SKM-1 (cell line): ENCODE measurements at regions not wholly inside any gene's neighbourhood (a gene's known extent, or its start where the extent isn't known, plus 50 kb on each side); places are given as distances from the start of the nearest gene placed in this dataset.
"Not testable (repeated sequence)": the region's sequence is repeated elsewhere in the genome, so short reads cannot be mapped to it uniquely, and the experiment has no call there.

ENCODE experiments used
- DNase-seq: peaks from one replicate; lab custom pipeline; 2025; ENCODE audit not compliant: unreplicated experiment; lab: John Stamatoyannopoulos, UW

DNA sequence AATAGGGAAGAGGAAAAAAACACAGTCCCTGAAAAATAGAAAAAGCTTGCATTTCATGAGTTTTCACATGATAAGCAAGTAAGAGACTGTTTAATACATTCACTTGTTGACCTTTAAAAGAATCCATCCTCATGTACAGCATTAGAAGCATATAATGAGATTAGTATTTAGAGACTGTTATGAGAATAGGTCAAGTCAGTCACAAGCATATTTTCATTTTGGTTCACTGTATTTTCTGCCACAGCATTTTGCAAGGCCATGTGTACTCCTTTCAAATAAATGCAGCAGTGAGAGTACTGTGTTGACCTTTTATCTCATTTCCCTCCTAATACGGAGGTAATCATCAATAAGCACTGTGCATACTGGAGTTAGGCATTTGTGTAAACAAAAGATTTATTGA, 162.2 kb upstream of the SETMAR start:
- no peak for DNase-seq

DNA sequence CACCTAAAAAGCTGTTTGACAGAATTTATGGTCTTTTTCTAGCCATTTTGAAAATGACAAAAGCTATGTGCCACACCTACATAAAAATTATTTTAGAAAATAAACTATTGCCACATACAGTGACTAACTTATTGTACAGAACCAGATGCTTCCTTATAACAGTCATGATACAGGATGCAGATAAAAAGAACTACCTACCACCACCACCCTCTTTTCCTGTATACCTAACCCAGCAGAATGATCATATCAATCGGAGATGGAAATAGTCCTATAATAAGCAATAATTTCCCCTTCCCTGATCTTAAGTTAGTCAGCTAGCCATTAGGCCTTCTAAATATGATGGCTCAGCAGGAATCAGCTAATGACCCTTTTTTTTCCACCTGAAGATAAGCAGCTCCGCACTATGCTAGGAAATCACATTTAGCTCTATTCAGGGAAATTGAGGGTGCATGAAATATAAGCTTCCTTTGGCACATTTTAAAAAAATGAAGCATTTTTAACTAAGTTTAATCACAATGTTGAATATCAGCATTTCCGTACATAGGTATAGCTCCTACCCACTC, 155.5 kb upstream of the SETMAR start:
- no peak for DNase-seq

DNA sequence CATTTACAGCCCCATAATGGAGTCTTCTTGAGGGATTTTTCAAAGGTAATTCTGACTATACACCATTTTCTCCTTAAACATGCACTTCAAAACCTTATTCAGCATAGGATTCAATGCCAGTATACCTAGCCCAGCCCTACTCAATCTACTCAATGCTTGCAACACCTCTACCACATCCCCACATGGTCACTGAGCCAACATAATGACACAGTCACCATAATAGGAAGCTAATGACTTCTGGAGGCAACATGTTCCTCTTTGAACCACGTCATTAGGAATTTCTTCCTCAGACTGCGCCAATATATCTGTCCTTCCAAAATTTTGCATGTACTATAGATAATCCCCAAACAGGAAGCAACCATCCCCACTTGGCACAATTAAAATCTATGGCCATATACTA, 153.9 kb upstream of the SETMAR start:
- no peak for DNase-seq

DNA sequence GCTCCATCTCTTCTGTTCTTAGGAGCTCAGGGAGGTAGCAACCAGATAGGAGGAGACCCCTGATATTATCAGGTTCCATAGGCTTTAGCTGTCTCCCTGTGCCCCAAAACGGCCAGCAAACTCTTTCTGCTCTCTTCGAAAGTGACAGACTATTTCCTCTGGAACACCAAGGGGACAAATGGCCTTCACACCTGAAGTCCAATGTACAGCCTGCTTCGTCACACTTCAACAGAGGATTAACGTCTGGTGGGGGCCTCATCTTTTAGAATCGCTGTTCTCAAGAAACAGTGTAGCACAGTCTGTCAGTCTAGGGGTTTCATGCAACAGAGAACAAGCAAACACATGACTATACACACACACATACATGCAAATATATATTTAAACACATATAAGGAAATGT, 152.4 kb upstream of the SETMAR start:
- no peak for DNase-seq

DNA sequence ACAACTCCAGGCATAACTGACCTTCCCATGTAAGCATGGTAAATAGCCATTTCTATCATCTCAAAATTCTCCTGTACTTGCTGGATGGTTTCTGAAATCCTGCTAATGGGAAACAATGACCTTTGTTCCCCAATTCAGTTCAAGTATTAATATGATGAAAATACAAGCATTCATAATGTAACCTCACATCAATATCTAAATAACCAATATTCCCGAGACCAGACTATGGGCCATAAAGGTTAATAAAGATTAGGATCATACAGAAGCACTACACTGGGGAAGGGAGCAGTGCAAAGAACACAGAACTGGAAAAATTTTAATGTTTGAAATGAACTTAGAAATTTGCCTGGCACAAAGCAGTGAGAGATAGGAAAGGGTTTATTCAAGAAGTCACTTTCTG, 151.3 kb upstream of the SETMAR start:
- no peak for DNase-seq

DNA sequence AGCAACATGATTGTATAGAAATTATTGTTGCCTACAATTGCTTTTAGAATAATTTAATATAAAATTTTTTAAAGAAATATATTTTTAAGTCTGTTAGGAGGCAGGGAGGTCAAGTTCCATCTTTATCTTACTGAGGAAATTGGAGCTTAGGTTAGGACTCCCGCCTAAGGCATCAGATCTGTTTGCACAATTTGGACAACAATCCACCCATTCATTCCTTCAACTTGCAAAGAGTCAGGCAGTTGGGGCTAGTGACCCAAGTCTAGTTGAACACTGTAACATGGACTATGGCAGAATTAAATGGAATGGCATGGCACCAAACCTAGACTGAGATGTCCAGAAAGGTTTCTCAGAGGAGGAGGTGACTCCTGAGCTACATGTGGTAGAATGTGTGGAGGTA, 149.4 kb upstream of the SETMAR start:
- DNase-seq, result no peak

DNA sequence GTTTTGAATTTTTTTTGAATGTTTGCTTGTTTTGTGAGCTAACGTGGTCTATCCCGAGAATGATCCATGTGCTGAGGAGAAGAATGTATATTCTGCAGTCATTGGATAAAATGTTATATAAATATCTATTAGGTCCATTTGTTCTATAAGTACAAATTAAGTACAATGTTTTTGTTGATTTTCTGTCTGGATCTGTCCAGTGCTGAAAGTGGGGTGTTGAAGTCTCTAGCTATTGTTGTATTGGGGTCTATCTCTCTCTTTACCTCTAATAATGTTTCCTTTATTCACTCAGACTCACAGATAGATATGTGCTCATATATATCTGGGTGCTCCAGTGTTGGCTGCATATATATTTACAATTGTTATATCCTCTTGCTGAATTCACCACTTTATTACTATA, 144.8 kb upstream of the SETMAR start:
- DNase-seq, result no peak

DNA sequence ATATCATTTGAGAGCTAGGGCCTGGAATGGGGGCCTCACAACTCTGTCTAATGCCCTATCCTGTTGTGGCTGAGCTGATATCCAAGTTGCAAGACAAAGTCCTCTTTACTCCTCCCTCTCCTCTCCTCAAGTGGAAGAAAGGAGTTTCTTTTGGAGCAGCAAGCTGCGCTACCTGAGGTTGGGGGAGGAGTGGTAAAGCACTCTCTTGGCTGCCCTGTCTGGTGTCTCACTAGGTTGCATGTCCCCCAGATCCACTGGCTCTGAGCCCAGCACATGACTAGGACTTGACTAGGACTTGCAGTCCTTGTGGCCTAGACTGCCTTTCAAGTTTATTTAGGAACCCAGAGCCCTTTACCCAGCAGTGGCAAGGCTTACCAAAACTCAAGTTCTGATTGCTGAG, 141.1 kb upstream of the SETMAR start:
- DNase-seq, result no peak

DNA sequence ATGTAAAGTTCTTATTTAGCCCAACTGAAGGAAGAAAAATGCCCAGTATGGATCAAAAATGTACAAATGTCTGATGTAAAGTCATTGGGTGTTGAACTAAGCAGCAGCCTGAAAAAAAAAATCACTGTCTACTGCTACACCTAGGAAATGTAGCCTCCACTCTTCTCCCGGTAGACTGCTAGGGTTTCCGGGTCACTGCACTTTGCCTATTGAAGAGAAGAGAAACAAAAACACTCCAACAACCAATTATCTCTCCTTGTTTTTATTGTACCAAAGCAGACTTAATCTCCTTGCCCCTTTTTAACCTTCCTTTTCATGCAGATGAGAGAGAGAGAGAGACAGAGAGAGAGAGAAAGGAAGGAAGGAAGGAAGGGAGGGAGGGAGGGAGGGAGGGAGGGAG, 140.2 kb upstream of the SETMAR start:
- DNase-seq, result no peak

DNA sequence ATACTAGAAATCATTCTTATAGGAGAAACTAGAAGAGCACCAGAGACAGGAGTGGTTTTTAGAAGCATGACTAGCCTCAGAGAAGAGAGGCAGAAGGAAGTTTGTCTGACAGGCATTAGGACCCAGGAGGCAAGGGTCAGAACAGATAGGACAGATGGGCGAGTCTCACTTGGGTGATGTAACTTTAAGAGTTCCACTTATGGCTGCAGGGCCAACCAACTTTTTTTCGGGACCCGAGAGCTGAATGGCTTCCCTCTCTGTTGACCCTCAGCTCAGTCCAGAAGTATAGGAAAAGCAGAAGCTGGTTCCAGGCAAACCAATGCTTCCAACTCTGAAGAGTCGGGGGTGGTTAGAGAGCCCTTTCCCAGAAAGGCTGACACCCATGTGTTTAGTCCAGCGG, 136.6 kb upstream of the SETMAR start:
- DNase-seq, result no peak

DNA sequence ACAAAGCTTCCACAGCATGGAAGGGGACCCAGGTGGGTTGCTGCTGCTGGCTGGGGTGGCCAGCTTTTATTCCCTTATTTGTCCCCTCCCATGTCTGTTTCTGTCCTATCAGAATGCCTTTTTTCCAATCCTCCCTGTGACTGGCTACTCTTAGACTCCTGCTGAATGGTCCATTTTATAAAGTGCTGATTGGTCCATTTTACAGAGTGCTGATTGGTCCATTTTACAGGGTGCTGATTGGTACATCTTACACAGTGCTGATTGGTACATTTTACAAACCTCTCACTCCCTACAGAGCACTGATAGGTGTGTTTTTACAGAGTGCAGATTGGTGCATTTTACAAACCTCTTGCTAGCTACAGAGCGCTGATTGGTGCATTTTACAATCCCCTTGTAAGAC, 135.9 kb upstream of the SETMAR start:
- not testable (repeated sequence) for DNase-seq

DNA sequence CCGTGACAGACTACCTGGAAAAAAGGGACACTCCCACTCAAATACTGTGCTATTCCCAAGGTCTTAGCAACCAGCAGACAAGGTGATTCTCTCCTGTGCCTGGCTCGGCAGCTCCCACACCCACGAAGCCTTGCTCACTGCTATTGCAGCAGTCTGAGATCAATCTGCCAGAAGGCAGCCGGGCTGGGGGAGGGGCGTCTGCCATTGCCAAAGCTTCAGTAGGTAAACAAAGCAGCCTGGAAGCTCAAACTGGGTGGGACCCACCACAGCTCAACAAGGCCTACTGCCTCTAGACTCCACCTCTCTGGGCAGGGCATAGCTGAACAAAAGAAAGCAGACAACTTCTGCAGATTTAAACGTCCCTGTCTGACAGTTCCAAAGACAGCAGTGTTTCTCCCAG, 128.4 kb upstream of the SETMAR start:
- no peak for DNase-seq

DNA sequence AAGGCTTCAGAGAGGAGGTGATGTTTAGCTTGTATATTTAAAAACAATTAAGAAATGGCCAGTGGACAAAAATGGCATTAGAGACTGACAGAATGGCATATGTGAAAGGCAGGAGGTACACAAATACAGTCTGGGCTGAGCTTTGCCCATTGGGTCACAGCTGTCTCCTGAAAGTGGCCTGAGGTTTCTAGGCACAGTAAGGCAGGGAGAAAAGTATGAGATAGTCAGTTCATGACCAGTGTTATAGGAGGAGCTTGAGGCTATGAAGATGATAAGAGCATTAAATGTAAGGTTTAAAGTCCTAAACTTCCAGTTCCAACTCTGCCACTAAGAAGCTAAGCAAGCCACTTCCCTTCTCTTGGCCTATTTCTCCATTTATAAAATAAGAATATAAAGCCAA, 111.2 kb upstream of the SETMAR start:
- no peak for DNase-seq

DNA sequence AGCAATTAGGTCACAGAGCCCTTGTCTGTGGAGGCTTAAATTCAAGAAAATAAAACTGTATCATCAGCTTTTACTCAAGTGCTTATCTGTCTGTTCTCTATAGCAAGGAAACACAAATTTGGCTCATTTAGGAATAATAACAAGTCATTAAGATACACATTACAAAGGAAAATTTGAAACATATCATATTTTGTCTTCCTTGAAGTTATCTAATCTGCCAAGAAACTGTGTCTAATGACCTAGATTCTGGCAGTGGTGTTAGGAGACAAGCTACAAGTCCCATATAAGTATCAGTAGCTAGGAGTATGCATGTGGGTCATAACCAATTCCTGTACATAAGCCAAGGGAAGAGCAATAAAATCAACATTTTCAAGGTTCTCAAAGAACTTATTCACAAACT, 108.2 kb upstream of the SETMAR start:
- no peak for DNase-seq

DNA sequence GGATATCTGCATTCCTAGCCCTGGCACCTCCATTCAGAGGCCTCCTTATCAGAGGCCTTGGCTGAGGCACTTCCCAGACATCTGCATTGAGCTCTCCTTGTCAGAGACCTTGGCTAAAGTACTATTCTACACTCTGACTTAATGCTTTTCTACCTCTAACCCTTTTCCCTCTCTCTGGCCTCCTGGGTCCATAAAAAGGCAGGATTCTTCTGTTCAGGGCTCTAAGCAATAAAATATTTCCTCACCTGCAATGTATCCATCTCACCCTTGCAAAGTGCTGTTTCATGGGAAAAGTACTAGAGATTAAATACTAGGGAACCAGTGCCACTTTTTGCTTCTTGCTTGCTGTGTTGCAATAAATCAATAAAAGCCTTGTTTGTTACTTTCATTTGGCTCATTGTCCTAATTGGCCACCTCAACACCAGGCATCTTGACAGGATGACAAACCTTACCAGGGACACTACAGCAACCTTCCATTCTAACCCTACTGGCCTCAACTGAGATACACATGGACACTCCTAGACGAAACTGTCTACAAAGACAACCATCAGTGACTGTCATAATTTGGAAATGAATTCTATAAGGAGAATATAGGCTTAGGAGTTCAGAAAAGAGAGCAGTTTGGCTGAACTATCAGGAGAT, 106.5 kb upstream of the SETMAR start:
- no peak for DNase-seq

DNA sequence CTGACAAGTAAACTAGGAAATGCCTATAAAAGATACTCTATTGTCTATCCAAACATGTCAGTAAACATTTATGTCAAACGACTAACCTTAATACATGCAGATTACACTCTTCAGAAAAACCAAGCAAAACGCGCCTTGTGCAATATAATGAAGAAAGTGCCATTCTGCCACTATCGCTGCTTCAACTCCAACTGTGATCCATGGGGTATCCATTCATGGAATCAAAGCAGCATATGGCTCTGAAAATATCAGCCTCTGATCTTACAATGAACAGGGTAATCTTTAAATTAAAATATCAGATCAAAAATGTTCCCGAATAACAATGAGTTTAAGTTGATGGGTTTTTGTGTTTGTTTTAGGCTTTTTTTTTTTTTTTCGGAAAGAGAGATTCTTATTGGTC, 105.5 kb upstream of the SETMAR start:
- no peak for DNase-seq

DNA sequence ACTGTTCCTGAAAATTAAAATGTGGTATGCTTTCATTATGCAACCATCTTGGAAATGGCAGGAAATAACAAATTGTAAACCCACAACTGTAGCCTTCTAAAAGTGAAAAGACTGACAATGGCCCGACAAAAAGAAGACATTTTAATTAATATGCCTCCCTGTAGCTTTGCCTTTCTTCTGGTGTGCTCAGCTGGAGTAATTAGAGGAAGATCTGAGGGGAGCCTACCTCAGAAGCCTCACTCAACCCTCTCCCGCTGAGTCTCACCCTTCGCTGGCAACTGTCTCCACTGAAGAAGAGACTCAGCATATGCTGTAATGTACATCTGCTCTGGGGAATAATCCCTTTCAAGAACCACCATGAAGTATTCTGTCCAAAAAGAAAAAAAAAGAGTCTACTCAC, 104.7 kb upstream of the SETMAR start:
- no peak for DNase-seq

DNA sequence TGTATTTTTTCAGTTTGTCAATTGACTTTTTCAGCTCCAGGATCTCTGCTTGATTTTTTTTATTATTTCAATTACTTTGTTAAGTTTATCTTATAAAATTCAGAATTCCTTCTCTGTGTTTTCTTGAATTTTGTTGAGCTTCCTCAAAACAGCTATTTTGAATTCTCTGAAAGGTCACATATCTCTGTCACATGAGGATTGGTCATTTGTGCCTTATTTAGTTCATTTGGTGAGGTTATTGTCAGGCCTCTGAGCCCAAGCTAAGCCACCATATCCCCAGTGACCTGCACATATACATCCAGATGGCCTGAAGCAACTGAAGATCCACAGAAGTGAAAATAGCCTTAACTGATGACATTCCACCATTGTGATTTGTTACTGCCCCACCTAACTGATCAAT, 98.4 kb upstream of the SETMAR start:
- DNase-seq, result not testable (repeated sequence)

DNA sequence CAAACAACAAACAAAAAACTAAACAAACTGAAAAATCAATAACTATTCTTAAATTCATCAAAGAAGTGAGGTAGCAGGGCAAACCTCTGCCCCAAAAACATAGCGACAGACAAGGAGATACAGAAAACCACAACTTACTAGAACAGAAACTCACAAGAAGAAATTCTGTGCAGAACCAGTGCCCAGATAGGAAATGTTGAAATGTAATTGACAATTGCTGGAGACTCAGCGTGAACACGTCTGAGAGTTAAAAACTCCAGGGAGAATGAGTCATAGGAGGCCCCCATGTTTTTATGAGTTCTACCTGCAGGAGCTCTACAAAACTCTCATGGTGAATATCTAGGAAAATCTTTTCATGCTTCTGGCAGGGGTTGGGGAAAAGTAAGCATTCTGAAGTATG, 95.5 kb upstream of the SETMAR start:
- DNase-seq, result no peak

DNA sequence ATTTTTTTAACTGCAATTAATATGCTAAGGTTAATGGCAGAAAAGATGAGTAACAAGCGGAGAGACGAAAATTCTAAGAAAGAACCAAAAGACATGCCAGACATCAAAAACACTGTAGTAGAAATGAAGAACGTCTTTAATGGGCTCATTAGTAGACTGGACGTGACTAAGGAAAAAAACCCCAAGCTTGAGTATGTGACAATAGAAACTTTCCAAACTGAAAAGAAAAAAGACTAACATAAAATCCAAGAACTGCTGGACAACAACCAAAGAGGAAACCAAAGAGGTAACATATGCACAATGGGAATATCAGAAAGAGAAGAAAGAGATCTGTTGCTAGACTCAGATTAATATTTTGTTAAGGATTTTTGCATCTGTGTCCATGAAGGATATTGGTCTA, 94.6 kb upstream of the SETMAR start:
- DNase-seq, result no peak

DNA sequence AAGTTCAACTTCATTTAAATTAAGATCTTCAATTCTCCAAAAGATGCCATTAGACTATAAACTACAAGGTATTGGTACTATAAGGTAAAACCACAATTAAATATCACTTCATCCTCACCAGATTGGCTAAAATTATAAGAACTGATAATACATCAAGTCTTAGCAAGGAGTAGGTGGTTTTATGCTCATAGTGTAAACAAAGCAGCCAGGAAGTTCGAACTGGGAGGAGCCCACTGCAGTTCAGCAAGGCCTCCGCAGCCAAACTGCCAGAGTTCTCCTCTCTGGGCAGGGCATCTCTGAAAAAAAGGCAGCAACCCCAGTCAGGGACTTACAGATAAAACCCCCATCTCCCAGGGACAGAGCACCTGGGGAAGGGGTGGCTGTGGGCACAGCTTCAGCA, 91.6 kb upstream of the SETMAR start:
- no peak for DNase-seq

DNA sequence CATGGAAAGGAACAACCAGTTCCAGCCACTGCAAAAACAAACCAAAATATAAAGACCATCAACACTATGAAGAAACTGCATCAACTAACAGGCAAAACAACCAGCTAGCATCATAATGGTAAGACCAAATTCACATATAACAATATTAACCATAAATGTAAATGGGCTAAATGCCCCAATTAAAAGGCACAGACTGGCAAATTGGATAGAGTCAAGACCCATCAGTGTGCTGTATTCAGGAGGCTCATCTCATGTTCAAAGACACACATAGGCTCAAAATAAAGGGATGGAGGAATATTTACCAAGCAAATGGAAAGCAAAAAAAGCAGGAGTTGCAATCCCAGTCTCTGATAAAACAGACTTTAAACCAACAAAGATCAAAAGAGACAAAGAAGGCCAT, 89.7 kb upstream of the SETMAR start:
- DNase-seq, result not testable (repeated sequence)

DNA sequence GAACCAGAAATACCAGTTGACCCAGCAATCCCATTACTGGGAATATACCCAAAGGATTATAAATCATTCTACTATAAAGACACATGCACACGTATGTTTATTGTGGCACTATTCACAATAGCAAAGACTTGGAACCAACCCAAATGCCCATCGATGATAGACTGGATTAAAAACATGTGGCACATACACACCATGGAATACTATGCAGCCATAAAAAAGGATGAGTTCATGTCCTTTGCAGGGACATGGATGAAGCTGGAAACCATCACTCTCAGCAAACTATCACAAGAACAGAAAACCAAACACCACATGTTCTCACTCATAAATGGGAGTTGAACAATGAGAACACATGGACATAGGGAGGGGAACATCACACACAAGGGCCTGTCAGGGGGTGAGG, 86.2 kb upstream of the SETMAR start:
- not testable (repeated sequence) for DNase-seq
